GM12878 (cell line): ENCODE measurements at regions not wholly inside any gene's neighbourhood (a gene's known extent, or its start where the extent isn't known, plus 50 kb on each side); places are given as distances from the start of the nearest gene placed in this dataset.

ENCODE experiments used
- ATAC-seq: fragments of 200-7000 bp; cut with Tn5 transposase; 3 replicates; pipeline ENCODE4 v1.9.1; 2020; ENCODE audit warnings: mild to moderate bottlenecking, moderate library complexity
- BruUV-seq: library from RNA; stranded (reverse); fragments of 400-500 nt; replicated peaks from 2 replicates; lab custom pipeline; 2021; lab: Mats Ljungman, UMichigan
- CTCF ChIA-PET: fragments of 300-600 bp; sonication (Branson Sonifier 250); formaldehyde crosslinking; extraction: SDS; loops from one replicate; lab custom pipeline; 2021; ENCODE audit warnings: inconsistent platforms; lab: Yijun Ruan, JAX
- POLR2A ChIA-PET: fragments of 350-600 bp; formaldehyde crosslinking; extraction: SDS; loops from one replicate; lab custom pipeline; 2021; ENCODE audit warnings: inconsistent platforms; lab: Charles Lee
- RAD21 ChIA-PET: fragments of 300-600 bp; sonication (Branson Sonifier 250); formaldehyde crosslinking; loops from one replicate; lab custom pipeline; 2023; ENCODE audit warnings: antibody characterized with exemption; ENCODE audit not compliant: unreplicated experiment; lab: Charles Lee
- SMC1A ChIA-PET: fragments of 300-600 bp; sonication (Branson Sonifier 250); formaldehyde crosslinking; loops from one replicate; lab custom pipeline; 2023; ENCODE audit not compliant: unreplicated experiment, uncharacterized antibody; lab: Charles Lee
- DNase-seq: peaks from one replicate; pipeline ENCODE4 v3.0.0-alpha.2; 2011; ENCODE audit warnings: low read depth, low spot score
- FAIRE-seq: peaks from 3 replicates; lab custom pipeline; 2011; peaks lifted over from hg19 to GRCh38; lab: Jason Lieb, UNC
- H2AFZ ChIP-seq: 2 replicates; pipeline ENCODE4 v1.6.0; 2011; ENCODE audit warnings: low read depth, low read length, control low read depth; ENCODE audit not compliant: control insufficient read depth
- H3K27ac ChIP-seq: 2 replicates; pipeline ENCODE4 v1.5.1; 2011; ENCODE audit warnings: control low read depth; ENCODE audit not compliant: control insufficient read depth, insufficient read depth
- H3K27me3 ChIP-seq, 2 experiments: replicated peaks in 1 of 2; 2 replicates each; pipeline versions ENCODE4 v1.6.0 to v1.6.1; 2011; ENCODE audit warnings: low read length in 1 of 2; ENCODE audit not compliant: control insufficient read depth in 2 of 2, insufficient read depth in 2 of 2
- H3K36me3 ChIP-seq, 2 experiments: 2 replicates each; pipeline ENCODE4 v1.5.1; 2011; ENCODE audit warnings: low read length in 1 of 2; ENCODE audit not compliant: control insufficient read depth in 2 of 2, insufficient read depth in 2 of 2
- H3K4me1 ChIP-seq: 2 replicates; pipeline ENCODE4 v1.6.1; 2011; ENCODE audit warnings: mild to moderate bottlenecking, low read length, moderate library complexity, mixed read lengths; ENCODE audit not compliant: control insufficient read depth, insufficient read depth
- H3K4me2 ChIP-seq: 2 replicates; pipeline ENCODE4 v1.6.0; 2011; ENCODE audit warnings: control low read depth; ENCODE audit not compliant: control insufficient read depth, insufficient read depth
- H3K4me3 ChIP-seq: fragments of 200-600 bp; sonication (generic); 2 replicates; pipeline ENCODE4 v1.5.1; 2016
- H3K79me2 ChIP-seq: 2 replicates; pipeline ENCODE4 v1.6.0; 2011; ENCODE audit warnings: low read length; ENCODE audit not compliant: control insufficient read depth, insufficient read depth
- H3K9ac ChIP-seq: 2 replicates; pipeline ENCODE4 v1.8.0; 2011; ENCODE audit warnings: low read length, control low read depth, mixed read lengths; ENCODE audit not compliant: control insufficient read depth, insufficient read depth
- H3K9me3 ChIP-seq: replicated peaks from 3 replicates; pipeline ENCODE4 v1.5.1; 2011; ENCODE audit warnings: mild to moderate bottlenecking, low read length; ENCODE audit not compliant: control insufficient read depth, insufficient read depth
- H4K20me1 ChIP-seq: 2 replicates; pipeline ENCODE4 v1.6.0; 2011; ENCODE audit not compliant: control insufficient read depth, insufficient read depth
- NFYA ChIP-seq: IDR thresholded peaks from 2 replicates; pipeline ENCODE4 v1.6.1; 2011; ENCODE audit warnings: low read depth, mild to moderate bottlenecking, low read length, improper control_type of control experiment, borderline replicate concordance
- WGBS: methylation state at CpG from one replicate; pipeline ENCODE4 v1.1.6; 2016; ENCODE audit warnings: low lambda C conversion rate; ENCODE audit not compliant: insufficient replicate concordance, insufficient coverage; ENCODE audit errors: missing lambda C conversion rate; 5-methylcytosine and 5-hydroxymethylcytosine counted together
- in situ Hi-C: fragments of 300-500 bp; cut with MboI; formaldehyde crosslinking; loops from 9 replicates; pipeline ENCODE4 v1.14.3; 2018; ENCODE audit warnings: mixed read lengths
- intact Hi-C: fragments of 100-400 bp; cut with micrococcal nuclease; formaldehyde crosslinking; loops from one replicate; pipeline ENCODE4 v1.14.2; 2022; ENCODE audit not compliant: unreplicated experiment
- TF ChIP-seq, protein P1 (sequence below): fragments of 450-650 bp; IDR thresholded peaks from 2 replicates; pipeline ENCODE4 v1.6.1; 2016; ENCODE audit warnings: mild to moderate bottlenecking
- TF ChIP-seq, protein P2 (sequence below): fragments of 450-650 bp; IDR thresholded peaks from 2 replicates; pipeline ENCODE4 v1.6.1; 2017; ENCODE audit warnings: mild to moderate bottlenecking, moderate library complexity
- TF ChIP-seq, protein P3 (sequence below): fragments of 450-650 bp; IDR thresholded peaks from 2 replicates; pipeline ENCODE4 v1.6.1; 2017; ENCODE audit warnings: mild to moderate bottlenecking, moderate library complexity

DNA sequence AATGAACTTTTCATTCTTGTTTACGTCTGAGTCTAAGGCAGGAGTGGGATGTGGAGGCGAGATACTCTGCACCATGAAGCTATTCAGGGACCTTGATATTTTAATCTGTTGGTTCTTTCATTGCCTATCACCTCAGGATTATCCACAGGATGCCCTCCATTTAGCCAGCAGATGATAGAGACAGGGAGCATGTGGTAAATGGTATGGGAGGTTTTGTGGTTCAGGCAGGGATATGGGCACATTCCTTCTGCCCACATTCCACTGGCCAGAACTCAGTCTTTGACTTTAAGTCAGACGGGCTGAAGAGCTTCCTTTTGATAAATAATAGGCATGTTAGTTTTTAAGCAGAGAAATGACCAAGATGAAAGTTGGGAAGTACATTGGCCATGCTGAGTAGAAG is 548.0 kb upstream of the CCDC54 start (continued):
- TF ChIP-seq, protein P1, sequence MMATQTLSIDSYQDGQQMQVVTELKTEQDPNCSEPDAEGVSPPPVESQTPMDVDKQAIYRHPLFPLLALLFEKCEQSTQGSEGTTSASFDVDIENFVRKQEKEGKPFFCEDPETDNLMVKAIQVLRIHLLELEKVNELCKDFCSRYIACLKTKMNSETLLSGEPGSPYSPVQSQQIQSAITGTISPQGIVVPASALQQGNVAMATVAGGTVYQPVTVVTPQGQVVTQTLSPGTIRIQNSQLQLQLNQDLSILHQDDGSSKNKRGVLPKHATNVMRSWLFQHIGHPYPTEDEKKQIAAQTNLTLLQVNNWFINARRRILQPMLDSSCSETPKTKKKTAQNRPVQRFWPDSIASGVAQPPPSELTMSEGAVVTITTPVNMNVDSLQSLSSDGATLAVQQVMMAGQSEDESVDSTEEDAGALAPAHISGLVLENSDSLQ = no peak
- no peak for TF ChIP-seq NFYA
- TF ChIP-seq, protein P2, sequence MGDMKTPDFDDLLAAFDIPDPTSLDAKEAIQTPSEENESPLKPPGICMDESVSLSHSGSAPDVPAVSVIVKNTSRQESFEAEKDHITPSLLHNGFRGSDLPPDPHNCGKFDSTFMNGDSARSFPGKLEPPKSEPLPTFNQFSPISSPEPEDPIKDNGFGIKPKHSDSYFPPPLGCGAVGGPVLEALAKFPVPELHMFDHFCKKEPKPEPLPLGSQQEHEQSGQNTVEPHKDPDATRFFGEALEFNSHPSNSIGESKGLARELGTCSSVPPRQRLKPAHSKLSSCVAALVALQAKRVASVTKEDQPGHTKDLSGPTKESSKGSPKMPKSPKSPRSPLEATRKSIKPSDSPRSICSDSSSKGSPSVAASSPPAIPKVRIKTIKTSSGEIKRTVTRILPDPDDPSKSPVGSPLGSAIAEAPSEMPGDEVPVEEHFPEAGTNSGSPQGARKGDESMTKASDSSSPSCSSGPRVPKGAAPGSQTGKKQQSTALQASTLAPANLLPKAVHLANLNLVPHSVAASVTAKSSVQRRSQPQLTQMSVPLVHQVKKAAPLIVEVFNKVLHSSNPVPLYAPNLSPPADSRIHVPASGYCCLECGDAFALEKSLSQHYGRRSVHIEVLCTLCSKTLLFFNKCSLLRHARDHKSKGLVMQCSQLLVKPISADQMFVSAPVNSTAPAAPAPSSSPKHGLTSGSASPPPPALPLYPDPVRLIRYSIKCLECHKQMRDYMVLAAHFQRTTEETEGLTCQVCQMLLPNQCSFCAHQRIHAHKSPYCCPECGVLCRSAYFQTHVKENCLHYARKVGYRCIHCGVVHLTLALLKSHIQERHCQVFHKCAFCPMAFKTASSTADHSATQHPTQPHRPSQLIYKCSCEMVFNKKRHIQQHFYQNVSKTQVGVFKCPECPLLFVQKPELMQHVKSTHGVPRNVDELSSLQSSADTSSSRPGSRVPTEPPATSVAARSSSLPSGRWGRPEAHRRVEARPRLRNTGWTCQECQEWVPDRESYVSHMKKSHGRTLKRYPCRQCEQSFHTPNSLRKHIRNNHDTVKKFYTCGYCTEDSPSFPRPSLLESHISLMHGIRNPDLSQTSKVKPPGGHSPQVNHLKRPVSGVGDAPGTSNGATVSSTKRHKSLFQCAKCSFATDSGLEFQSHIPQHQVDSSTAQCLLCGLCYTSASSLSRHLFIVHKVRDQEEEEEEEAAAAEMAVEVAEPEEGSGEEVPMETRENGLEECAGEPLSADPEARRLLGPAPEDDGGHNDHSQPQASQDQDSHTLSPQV = no peak
- TF ChIP-seq, all 136 proteins: peak for 0

DNA sequence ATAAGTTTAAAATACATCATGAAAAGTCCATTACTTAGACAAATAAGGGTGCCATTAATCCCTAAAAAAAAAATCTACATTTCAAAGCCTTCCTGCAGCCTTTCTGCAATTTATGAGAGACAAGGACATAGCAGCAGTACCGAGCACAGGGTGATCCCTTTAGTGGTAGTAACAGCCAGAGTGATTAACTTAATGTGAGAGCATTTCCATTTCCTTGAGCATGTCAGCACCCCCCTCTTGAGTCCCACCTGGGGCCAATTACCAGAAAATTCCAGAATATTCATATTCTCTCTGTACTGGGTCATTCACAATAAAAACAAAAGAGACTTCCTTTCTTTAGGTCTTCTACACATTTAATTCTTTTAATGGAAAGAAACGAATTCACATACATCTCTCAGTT is 546.9 kb upstream of the CCDC54 start:
- ChIA-PET POLR2A (no interaction called here), RAD21 (no interaction called here), SMC1A (no interaction called here), CTCF (no interaction called here)
- no peak for ATAC-seq
- H3K4me1 ChIP-seq = no peaks in the 10 kb centered on the region
- H3K27me3 ChIP-seq = no peaks in the 10 kb centered on the region; a peak in 1 of 4 replicates
- DNase-seq = no peak
- in situ Hi-C loops (no loop called here), intact Hi-C loops (no loop called here)
- no TSS peak for BruUV-seq
- no peak overlapping the region for H3K4me3 ChIP-seq
- no peak overlapping the region for H3K27ac ChIP-seq
- no peaks in the 10 kb centered on the region for H3K9me3 ChIP-seq
- no peaks in the 10 kb centered on the region for H3K36me3 ChIP-seq
- H3K9ac ChIP-seq = no peak overlapping the region
- TF ChIP-seq, protein P3, sequence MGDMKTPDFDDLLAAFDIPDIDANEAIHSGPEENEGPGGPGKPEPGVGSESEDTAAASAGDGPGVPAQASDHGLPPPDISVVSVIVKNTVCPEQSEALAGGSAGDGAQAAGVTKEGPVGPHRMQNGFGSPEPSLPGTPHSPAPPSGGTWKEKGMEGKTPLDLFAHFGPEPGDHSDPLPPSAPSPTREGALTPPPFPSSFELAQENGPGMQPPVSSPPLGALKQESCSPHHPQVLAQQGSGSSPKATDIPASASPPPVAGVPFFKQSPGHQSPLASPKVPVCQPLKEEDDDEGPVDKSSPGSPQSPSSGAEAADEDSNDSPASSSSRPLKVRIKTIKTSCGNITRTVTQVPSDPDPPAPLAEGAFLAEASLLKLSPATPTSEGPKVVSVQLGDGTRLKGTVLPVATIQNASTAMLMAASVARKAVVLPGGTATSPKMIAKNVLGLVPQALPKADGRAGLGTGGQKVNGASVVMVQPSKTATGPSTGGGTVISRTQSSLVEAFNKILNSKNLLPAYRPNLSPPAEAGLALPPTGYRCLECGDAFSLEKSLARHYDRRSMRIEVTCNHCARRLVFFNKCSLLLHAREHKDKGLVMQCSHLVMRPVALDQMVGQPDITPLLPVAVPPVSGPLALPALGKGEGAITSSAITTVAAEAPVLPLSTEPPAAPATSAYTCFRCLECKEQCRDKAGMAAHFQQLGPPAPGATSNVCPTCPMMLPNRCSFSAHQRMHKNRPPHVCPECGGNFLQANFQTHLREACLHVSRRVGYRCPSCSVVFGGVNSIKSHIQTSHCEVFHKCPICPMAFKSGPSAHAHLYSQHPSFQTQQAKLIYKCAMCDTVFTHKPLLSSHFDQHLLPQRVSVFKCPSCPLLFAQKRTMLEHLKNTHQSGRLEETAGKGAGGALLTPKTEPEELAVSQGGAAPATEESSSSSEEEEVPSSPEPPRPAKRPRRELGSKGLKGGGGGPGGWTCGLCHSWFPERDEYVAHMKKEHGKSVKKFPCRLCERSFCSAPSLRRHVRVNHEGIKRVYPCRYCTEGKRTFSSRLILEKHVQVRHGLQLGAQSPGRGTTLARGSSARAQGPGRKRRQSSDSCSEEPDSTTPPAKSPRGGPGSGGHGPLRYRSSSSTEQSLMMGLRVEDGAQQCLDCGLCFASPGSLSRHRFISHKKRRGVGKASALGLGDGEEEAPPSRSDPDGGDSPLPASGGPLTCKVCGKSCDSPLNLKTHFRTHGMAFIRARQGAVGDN = no peak
- WGBS = 0% methylated on average over 2 of the region's 2 CpGs
- H4K20me1 ChIP-seq = no peaks in the 10 kb centered on the region
- no peak overlapping the region for H2AFZ ChIP-seq
- H3K4me2 ChIP-seq = no peak overlapping the region
- no peak for FAIRE-seq
- no peaks in the 10 kb centered on the region for H3K79me2 ChIP-seq
